A549 (cell line): ENCODE measurements at regions not wholly inside any gene's neighbourhood (a gene's known extent, or its start where the extent isn't known, plus 50 kb on each side); places are given as distances from the start of the nearest gene placed in this dataset.

Experiments
- ATAC-seq, 2 experiments: fragments of 200-7000 bp in 1 of 2; fragments of >200 bp in 1 of 2; cut with Nextera tagmentation in 1 of 2; cut with Tn5 transposase in 1 of 2; 3 replicates each; pipeline versions ENCODE4 v1.8.0 to v1.9.1; 2018 to 2020; ENCODE audit warnings: mild to moderate bottlenecking in 1 of 2, moderate library complexity in 1 of 2
- CTCF ChIA-PET: fragments of 300-600 bp; sonication (Branson Sonifier 250); formaldehyde crosslinking; extraction: SDS; loops from one replicate; lab custom pipeline; 2021; ENCODE audit warnings: antibody characterized with exemption, inconsistent platforms; lab: Yijun Ruan, JAX
- POLR2A ChIA-PET: fragments of 350-600 bp; formaldehyde crosslinking; extraction: SDS; loops from one replicate; lab custom pipeline; 2021; ENCODE audit warnings: antibody characterized with exemption, inconsistent platforms; lab: Yijun Ruan, JAX
- DNase-seq, 2 experiments: peaks; one replicate each; pipeline versions ENCODE4 v3.0.0 to v3.0.0-alpha.2; 2011 to 2016; ENCODE audit warnings: low read depth in 1 of 2, low spot score in 1 of 2
- FAIRE-seq: peaks from 2 replicates; lab custom pipeline; 2011; peaks lifted over from hg19 to GRCh38; lab: Jason Lieb, UNC
- H3K27ac ChIP-seq, 2 experiments: fragments of >200 bp; sonication (Bioruptor Twin); formaldehyde crosslinking; 3 replicates each; pipeline ENCODE4 v1.5.1; 2016 to 2017
- H3K4me1 ChIP-seq: fragments of >200 bp; sonication (Bioruptor Twin); formaldehyde crosslinking; 3 replicates; pipeline ENCODE4 v1.6.1; 2016
- H3K4me2 ChIP-seq: fragments of >200 bp; sonication (Bioruptor Twin); formaldehyde crosslinking; 3 replicates; pipeline ENCODE4 v1.6.1; 2016
- H3K4me3 ChIP-seq: fragments of >200 bp; sonication (Bioruptor Twin); formaldehyde crosslinking; 3 replicates; pipeline ENCODE4 v1.5.1; 2016
- H3K9me3 ChIP-seq: fragments of >200 bp; sonication (Bioruptor Twin); formaldehyde crosslinking; 3 replicates; pipeline ENCODE4 v1.6.1; 2016
- ATOH8 ChIP-seq: fragments of 250-450 bp; sonication (Bioruptor Pico); IDR thresholded peaks from 2 replicates; pipeline ENCODE4 v1.5.0; 2020; ENCODE audit warnings: low read depth, mild to moderate bottlenecking, moderate library complexity
- BHLHE40 ChIP-seq: IDR thresholded peaks from 2 replicates; pipeline ENCODE4 v1.6.1; 2012; ENCODE audit warnings: low read depth, low read length, inconsistent platforms
- CBX8 ChIP-seq: fragments of 200-600 bp; sonication (generic); IDR thresholded peaks from 2 replicates; pipeline ENCODE4 v1.6.1; 2016
- CEBPB ChIP-seq, 2 experiments: fragments of >200 bp in 1 of 2; sonication (Bioruptor Twin) in 1 of 2; formaldehyde crosslinking in 1 of 2; IDR thresholded peaks; 2 replicates each; pipeline ENCODE4 v1.6.1; 2012 to 2016
- EHMT2 ChIP-seq: fragments of 200-600 bp; sonication (generic); IDR thresholded peaks from 2 replicates; pipeline ENCODE4 v1.6.1; 2016; ENCODE audit warnings: antibody characterized with exemption, low read depth, mild to moderate bottlenecking, moderate library complexity
- EP300 ChIP-seq, 2 experiments: fragments of >200 bp; sonication (Bioruptor Twin); formaldehyde crosslinking; IDR thresholded peaks; 2 replicates in 1 of 2; 3 replicates in 1 of 2; pipeline ENCODE4 v1.6.1; 2016 to 2017
- FOSL2 ChIP-seq, 2 experiments: fragments of 450-650 bp in 1 of 2; fragments of >200 bp in 1 of 2; sonication (Bioruptor Twin) in 1 of 2; formaldehyde crosslinking; IDR thresholded peaks; 2 replicates each; pipeline versions ENCODE4 v1.5.0 to v1.6.1; 2016 to 2020; ENCODE audit warnings: mild to moderate bottlenecking in 1 of 2, moderate library complexity in 1 of 2
- GATA3 ChIP-seq: IDR thresholded peaks from 2 replicates; pipeline ENCODE4 v1.6.1; 2012; ENCODE audit warnings: borderline replicate concordance
- HES2 ChIP-seq: fragments of >200 bp; sonication (Bioruptor Twin); formaldehyde crosslinking; IDR thresholded peaks from 2 replicates; pipeline ENCODE4 v1.6.1; 2016
- HMGXB4 ChIP-seq: fragments of 250-450 bp; sonication (Bioruptor Pico); IDR thresholded peaks from 2 replicates; pipeline ENCODE4 v1.5.0; 2021; ENCODE audit warnings: mild to moderate bottlenecking, moderate library complexity, borderline replicate concordance
- KDM5A ChIP-seq: fragments of 200-600 bp; sonication (generic); IDR thresholded peaks from 2 replicates; pipeline ENCODE4 v1.6.1; 2016; ENCODE audit warnings: antibody characterized with exemption, mild to moderate bottlenecking
- MAX ChIP-seq: IDR thresholded peaks from 2 replicates; pipeline ENCODE4 v1.6.1; 2012
- NFE2L2 ChIP-seq: fragments of 150-350 bp; conservative IDR thresholded peaks from 2 replicates; pipeline ENCODE4 v1.6.1; 2014; ENCODE audit warnings: low read length
- NR3C1 ChIP-seq: fragments of >200 bp; sonication (Bioruptor Twin); formaldehyde crosslinking; IDR thresholded peaks from 3 replicates; pipeline ENCODE4 v1.6.1; 2017
- PBX3 ChIP-seq: IDR thresholded peaks from 2 replicates; pipeline ENCODE4 v1.6.1; 2012
- PHF8 ChIP-seq: fragments of 200-600 bp; sonication (generic); IDR thresholded peaks from 2 replicates; pipeline ENCODE4 v1.6.1; 2016; ENCODE audit warnings: low read depth, mild to moderate bottlenecking, antibody characterized with exemption, moderate library complexity, borderline replicate concordance
- POLR2A ChIP-seq: IDR thresholded peaks from 2 replicates; pipeline ENCODE4 v1.6.1; 2012; ENCODE audit warnings: mild to moderate bottlenecking, low read length
- POLR2AphosphoS2 ChIP-seq: conservative IDR thresholded peaks from 2 replicates; pipeline ENCODE4 v1.6.1; 2012; ENCODE audit warnings: low read length, improper control_type of control experiment, inconsistent platforms
- RAD21 ChIP-seq, 2 experiments: fragments of >200 bp in 1 of 2; sonication (Bioruptor Twin) in 1 of 2; formaldehyde crosslinking in 1 of 2; IDR thresholded peaks in 1 of 2; conservative IDR thresholded peaks in 1 of 2; 2 replicates in 1 of 2; 3 replicates in 1 of 2; pipeline ENCODE4 v1.6.1; 2012 to 2018; ENCODE audit warnings: inconsistent platforms in 1 of 2
- RCOR1 ChIP-seq: fragments of 150-350 bp; IDR thresholded peaks from 2 replicates; pipeline ENCODE4 v1.6.1; 2014; ENCODE audit warnings: antibody characterized with exemption, low read length, low read depth
- RFX5 ChIP-seq: fragments of 450-650 bp; IDR thresholded peaks from 2 replicates; pipeline ENCODE4 v1.7.1; 2014; ENCODE audit warnings: antibody characterized with exemption, mild to moderate bottlenecking, moderate library complexity
- RNF2 ChIP-seq: fragments of 200-600 bp; sonication (generic); IDR thresholded peaks from 2 replicates; pipeline ENCODE4 v1.6.1; 2016; ENCODE audit warnings: low read depth, mild to moderate bottlenecking, antibody characterized with exemption, moderate library complexity, borderline replicate concordance
- SREBF2 ChIP-seq: fragments of 450-650 bp; IDR thresholded peaks from 2 replicates; pipeline ENCODE4 v1.6.1; 2014; ENCODE audit warnings: mild to moderate bottlenecking, moderate library complexity
- TP53 ChIP-seq: fragments of 250-450 bp; sonication (Bioruptor Pico); IDR thresholded peaks from 2 replicates; pipeline ENCODE4 v1.5.0; 2021; ENCODE audit warnings: mild to moderate bottlenecking, moderate library complexity
- USF2 ChIP-seq: fragments of 450-650 bp; IDR thresholded peaks from 2 replicates; pipeline ENCODE4 v1.6.1; 2014; ENCODE audit warnings: antibody characterized with exemption
- ZC3H11A ChIP-seq: fragments of 450-650 bp; IDR thresholded peaks from 2 replicates; pipeline ENCODE4 v1.6.1; 2014; ENCODE audit warnings: antibody characterized with exemption, mild to moderate bottlenecking
- ZSCAN20 ChIP-seq: fragments of 250-450 bp; sonication (Bioruptor Pico); IDR thresholded peaks from 2 replicates; pipeline ENCODE4 v1.8.0; 2022; ENCODE audit warnings: mild to moderate bottlenecking, moderate library complexity
- WGBS: methylation state at CpG from one replicate; pipeline ENCODE4 v1.1.6; 2017; ENCODE audit errors: missing lambda C conversion rate; 5-methylcytosine and 5-hydroxymethylcytosine counted together

GRCh38 chr18:78582898-78583738 lies 396.5 kb upstream of the SALL3 start:
- no peak for TF ChIP-seq KDM5A
- Histone ChIP-seq H3K4me3 (no peak overlapping the region), H3K4me2 (no peak overlapping the region), H3K4me1 (no peaks in the 10 kb centered on the region), H3K9me3 (no peaks in the 10 kb centered on the region), H3K27ac (no peak overlapping the region)
- CTCF ChIA-PET: no interaction called here
- FAIRE-seq (no peak), DNase-seq (no peak), ATAC-seq (no peak)
- WGBS: 41% methylated on average over 14 of the region's 26 CpGs
- POLR2A ChIA-PET: no interaction called here

GRCh38 chr18:78583739-78584458 lies 395.7 kb upstream of the SALL3 start:
- Histone ChIP-seq H3K27ac (no peak overlapping the region), H3K4me1 (no peaks in the 10 kb centered on the region), H3K4me2 (no peak overlapping the region), H3K9me3 (no peaks in the 10 kb centered on the region), H3K4me3 (no peak overlapping the region)
- POLR2A ChIA-PET: no interaction called here
- WGBS: 29% methylated on average over 14 of the region's 23 CpGs
- FAIRE-seq: no peak
- TF ChIP-seq KDM5A (no peak), TP53 (CRISPR knock-in tag) (no peak), FOSL2 (IDR thresholded peaks at IDR 0.05) (no peak), FOSL2 (CRISPR knock-in tag; IDR thresholded peaks at IDR 0.05) (no peak), GATA3 (no peak), BHLHE40 (no peak), USF2 (no peak), HES2 (no peak), POLR2AphosphoS2 (no peak), HMGXB4 (CRISPR knock-in tag) (no peak), ATOH8 (no peak), CBX8 (no peak), EP300 (IDR thresholded peaks at IDR 0.05) (no peak), ZC3H11A (no peak), RNF2 (no peak), RAD21 (conservative IDR thresholded peaks at IDR 0.05 in 1 of 2, IDR thresholded peaks at IDR 0.05 in 1 of 2) (no peak), MAX (no peak)
- no peak for DNase-seq
- CTCF ChIA-PET: no interaction called here
- no peak for ATAC-seq

- POLR2A ChIA-PET: no interaction called here
- no peaks in the 10 kb centered on the region for H3K4me1 ChIP-seq
- ATAC-seq (no peak), FAIRE-seq (no peak), DNase-seq (no peak)
- no peak overlapping the region for H3K4me2 ChIP-seq
- CTCF ChIA-PET: no interaction called here
- H3K27ac ChIP-seq: no peak overlapping the region
- no peaks in the 10 kb centered on the region for H3K9me3 ChIP-seq
- 27% methylated on average over 10 of the region's 19 CpGs for WGBS
- no peak overlapping the region for H3K4me3 ChIP-seq
- TF ChIP-seq RFX5 (no peak), CEBPB (IDR thresholded peaks at IDR 0.05) (no peak), POLR2A (no peak), NFE2L2 (no peak), ZC3H11A (no peak), SREBF2 (no peak), PHF8 (no peak), EHMT2 (no peak), KDM5A (no peak), NR3C1 (no peak), ZSCAN20 (CRISPR knock-in tag) (no peak), RCOR1 (no peak), FOSL2 (IDR thresholded peaks at IDR 0.05) (no peak), FOSL2 (CRISPR knock-in tag; IDR thresholded peaks at IDR 0.05) (no peak), PBX3 (no peak), USF2 (no peak)
These were observed 395.1 kb upstream of the SALL3 start for GRCh38 chr18:78584459-78585022.
